ENCODE measurements at regions not wholly inside any gene's neighbourhood (a gene's known extent, or its start where the extent isn't known, plus 50 kb on each side); places are given as distances from the start of the nearest gene placed in this dataset.
"Not testable (repeated sequence)": the region's sequence is repeated elsewhere in the genome, so short reads cannot be mapped to it uniquely, and the experiment has no call there.

- not testable (repeated sequence) for H3K9me3 Mint-ChIP-seq; H3K4me3 Mint-ChIP-seq; H3K27ac Mint-ChIP-seq (ENCODE audit: low read depth); ATAC-seq (replicated peaks; ENCODE audit: extremely low read depth, poor library complexity, severe bottlenecking); DNase-seq (ENCODE audit: low spot score in 2 of 2); H3K36me3 Mint-ChIP-seq (ENCODE audit: insufficient read depth); H3K4me1 Mint-ChIP-seq
- peaks cover 17% of the 10 kb centered on the region for H3K27me3 Mint-ChIP-seq
Observed at GRCh38 chr11:71782229-71782861, 50.7 kb upstream of the DEFB108B start.

- not testable (repeated sequence) for H3K4me3 Mint-ChIP-seq
Observed at GRCh38 chr11:71783191-71783590, 49.8 kb upstream of the DEFB108B start.

More at GRCh38 chr11:71783191-71783590, 49.8 kb upstream of the DEFB108B start:
- H3K27me3 Mint-ChIP-seq = peaks cover 17% of the 10 kb centered on the region
- not testable (repeated sequence) for DNase-seq (ENCODE audit: low spot score in 2 of 2); H3K4me1 Mint-ChIP-seq; ATAC-seq (replicated peaks; ENCODE audit: extremely low read depth, poor library complexity, severe bottlenecking); H3K27ac Mint-ChIP-seq (ENCODE audit: low read depth); H3K9me3 Mint-ChIP-seq; H3K36me3 Mint-ChIP-seq (ENCODE audit: insufficient read depth)

All from central memory CD8-positive, alpha-beta T cell (primary cell).